ENCODE measurements at regions not wholly inside any gene's neighbourhood (a gene's known extent, or its start where the extent isn't known, plus 50 kb on each side); places are given as distances from the start of the nearest gene placed in this dataset.

- no peak for TF ChIP-seq CTCF (IDR thresholded peaks at IDR 0.05; ENCODE audit: control extremely low read depth, extremely low read depth, low read depth, missing control alignments)
- ChIA-PET POLR2A (no interaction called here), CTCF (interaction anchor here (0.9 to 1.8 kb wide), 4 partner anchors 10 to 944 kb away, joined by 3 to 5 read pairs (median 4); no protein-coding TSS in a partner anchor)
- no peak for DNase-seq (ENCODE audit: extremely low spot score)
These were observed 216.8 kb downstream of the RPS24 start for GRCh38 chr10:78250313-78251015.

GRCh38 chr10:78251016-78251385 is 217.3 kb downstream of the RPS24 start:
- TF ChIP-seq CTCF (IDR thresholded peaks at IDR 0.05; ENCODE audit: control extremely low read depth, extremely low read depth, low read depth, missing control alignments): no peak
- CTCF ChIA-PET: interaction anchor here (1.0 to 1.8 kb wide), 3 partner anchors 9 to 944 kb away, joined by 3 to 5 read pairs (median 4); no protein-coding TSS in a partner anchor

GRCh38 chr10:78252286-78252685 is 218.6 kb downstream of the RPS24 start:
- POLR2A ChIA-PET: no interaction called here
- CTCF ChIA-PET: no interaction called here
- no peak for TF ChIP-seq CTCF (IDR thresholded peaks at IDR 0.05; ENCODE audit: control extremely low read depth, extremely low read depth, low read depth, missing control alignments)
- DNase-seq (ENCODE audit: extremely low spot score): no peak

More at GRCh38 chr10:78251016-78251385, 217.3 kb downstream of the RPS24 start:
- POLR2A ChIA-PET: no interaction called here
- no peak for DNase-seq (ENCODE audit: extremely low spot score)

GRCh38 chr10:78253063-78253853 is 219.6 kb downstream of the RPS24 start:
- CTCF ChIA-PET: no interaction called here
- no peak for DNase-seq (ENCODE audit: extremely low spot score)
- POLR2A ChIA-PET: no interaction called here
- TF ChIP-seq CTCF (IDR thresholded peaks at IDR 0.05; ENCODE audit: control extremely low read depth, extremely low read depth, low read depth, missing control alignments): no peak

- DNase-seq (ENCODE audit: extremely low spot score): no peak
These were observed 220.3 kb downstream of the RPS24 start for GRCh38 chr10:78254013-78254412.

GRCh38 chr10:78255214-78255613 is 221.6 kb downstream of the RPS24 start:
- no peak for TF ChIP-seq CTCF (IDR thresholded peaks at IDR 0.05; ENCODE audit: control extremely low read depth, extremely low read depth, low read depth, missing control alignments)
- CTCF ChIA-PET: no interaction called here
- DNase-seq (ENCODE audit: extremely low spot score): no peak
- POLR2A ChIA-PET: no interaction called here

More at GRCh38 chr10:78254013-78254412, 220.3 kb downstream of the RPS24 start:
- no peak for TF ChIP-seq CTCF (IDR thresholded peaks at IDR 0.05; ENCODE audit: control extremely low read depth, extremely low read depth, low read depth, missing control alignments)
- ChIA-PET CTCF (no interaction called here), POLR2A (no interaction called here)

Data from GM10248 (cell line).